IPS DF 6.9 (cell line): ENCODE measurements at regions not wholly inside any gene's neighbourhood (a gene's known extent, or its start where the extent isn't known, plus 50 kb on each side); places are given as distances from the start of the nearest gene placed in this dataset.
"Not testable (repeated sequence)": the region's sequence is repeated elsewhere in the genome, so short reads cannot be mapped to it uniquely, and the experiment has no call there.

Source experiments
- DNase-seq: peaks from one replicate; pipeline ENCODE4 v3.0.0-alpha.2; 2013; ENCODE audit warnings: low read depth, low spot score
- H3K27ac ChIP-seq: one replicate; pipeline ENCODE4 v1.5.1; 2013; ENCODE audit warnings: low read length, control low read depth
- H3K27me3 ChIP-seq: 2 replicates; pipeline ENCODE4 v1.6.1; 2013; ENCODE audit warnings: mild to moderate bottlenecking, low read length; ENCODE audit not compliant: control insufficient read depth, insufficient read depth
- H3K36me3 ChIP-seq: 2 replicates; pipeline ENCODE4 v1.6.1; 2013; ENCODE audit warnings: low read length; ENCODE audit not compliant: control insufficient read depth, insufficient read depth
- H3K4me1 ChIP-seq: 2 replicates; pipeline ENCODE4 v1.6.1; 2013; ENCODE audit warnings: low read length; ENCODE audit not compliant: control insufficient read depth, insufficient read depth
- H3K4me3 ChIP-seq: 2 replicates; pipeline ENCODE4 v1.5.1; 2013; ENCODE audit warnings: mild to moderate bottlenecking, low read length
- H3K9me3 ChIP-seq: 2 replicates; pipeline ENCODE4 v1.6.1; 2013; ENCODE audit warnings: low read length, inconsistent platforms; ENCODE audit not compliant: control insufficient read depth, insufficient read depth
- WGBS: extraction: QIAGEN DNeasy Blood & Tissue Kit; methylation state at CpG from one replicate; pipeline ENCODE4 v1.1.7; 2013; ENCODE audit warnings: mixed read lengths, missing lambda C conversion rate; ENCODE audit not compliant: insufficient read length, insufficient coverage; 5-methylcytosine and 5-hydroxymethylcytosine counted together

DNA sequence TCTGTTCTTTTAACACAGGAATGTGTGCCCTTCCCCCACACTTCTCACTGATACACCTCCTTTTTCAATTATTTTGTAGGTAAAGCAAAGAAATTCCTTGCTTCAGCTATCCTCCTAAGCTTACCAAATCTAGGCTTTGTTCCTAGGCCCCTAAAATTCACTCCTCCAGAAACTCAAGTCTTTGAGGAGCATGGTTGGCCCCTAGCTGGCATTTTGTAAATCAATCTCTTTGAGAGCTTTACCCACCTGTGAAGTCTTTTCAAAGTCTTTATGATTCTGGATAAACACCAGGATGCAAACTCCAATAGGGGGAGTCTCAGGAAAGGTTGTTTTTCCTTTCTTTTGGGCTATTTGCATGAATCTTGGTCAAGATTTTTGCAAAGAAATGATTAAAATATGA is 82.9 kb upstream of the ZNF644 start:
- no peaks in the 10 kb centered on the region for H3K27me3 ChIP-seq
- H3K4me3 ChIP-seq, result no peak overlapping the region
- H3K4me1 ChIP-seq, result 0 out of 2 replicates have a peak, but pooled peaks cover 3% of the 10 kb centered on the region
- peak overlapping the region; percentile 30 for H3K27ac ChIP-seq
- no peak for DNase-seq
- no peaks in the 10 kb centered on the region for H3K9me3 ChIP-seq
- no peaks in the 10 kb centered on the region for H3K36me3 ChIP-seq

DNA sequence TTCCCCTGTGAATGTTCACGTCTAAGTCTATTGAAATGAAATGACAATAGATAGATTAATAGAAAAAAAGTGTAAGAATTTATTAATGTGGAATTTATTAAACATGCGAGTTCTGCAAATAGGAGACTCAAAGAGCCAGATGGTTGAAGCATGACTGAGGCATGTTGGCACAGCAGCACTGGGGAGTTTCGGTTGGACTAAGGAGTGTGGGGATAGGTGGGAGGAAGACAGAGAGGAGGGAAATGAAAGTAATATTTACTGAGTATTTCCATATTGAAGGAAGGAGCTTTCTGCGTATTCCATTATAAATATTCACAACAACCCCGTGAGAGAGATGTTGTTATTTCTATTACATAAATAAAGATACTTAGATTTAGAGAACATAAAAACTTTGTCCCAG is 79.5 kb upstream of the ZNF644 start:
- Histone ChIP-seq H3K27me3 (no peaks in the 10 kb centered on the region), H3K4me3 (no peak overlapping the region), H3K9me3 (no peaks in the 10 kb centered on the region), H3K36me3 (no peaks in the 10 kb centered on the region), H3K27ac (no peak overlapping the region), H3K4me1 (peaks cover 5% of the 10 kb centered on the region; the same call in 1 of the 2 replicates)
- WGBS, result 100% methylated on average over 2 of the region's 5 CpGs
- DNase-seq, result no peak

DNA sequence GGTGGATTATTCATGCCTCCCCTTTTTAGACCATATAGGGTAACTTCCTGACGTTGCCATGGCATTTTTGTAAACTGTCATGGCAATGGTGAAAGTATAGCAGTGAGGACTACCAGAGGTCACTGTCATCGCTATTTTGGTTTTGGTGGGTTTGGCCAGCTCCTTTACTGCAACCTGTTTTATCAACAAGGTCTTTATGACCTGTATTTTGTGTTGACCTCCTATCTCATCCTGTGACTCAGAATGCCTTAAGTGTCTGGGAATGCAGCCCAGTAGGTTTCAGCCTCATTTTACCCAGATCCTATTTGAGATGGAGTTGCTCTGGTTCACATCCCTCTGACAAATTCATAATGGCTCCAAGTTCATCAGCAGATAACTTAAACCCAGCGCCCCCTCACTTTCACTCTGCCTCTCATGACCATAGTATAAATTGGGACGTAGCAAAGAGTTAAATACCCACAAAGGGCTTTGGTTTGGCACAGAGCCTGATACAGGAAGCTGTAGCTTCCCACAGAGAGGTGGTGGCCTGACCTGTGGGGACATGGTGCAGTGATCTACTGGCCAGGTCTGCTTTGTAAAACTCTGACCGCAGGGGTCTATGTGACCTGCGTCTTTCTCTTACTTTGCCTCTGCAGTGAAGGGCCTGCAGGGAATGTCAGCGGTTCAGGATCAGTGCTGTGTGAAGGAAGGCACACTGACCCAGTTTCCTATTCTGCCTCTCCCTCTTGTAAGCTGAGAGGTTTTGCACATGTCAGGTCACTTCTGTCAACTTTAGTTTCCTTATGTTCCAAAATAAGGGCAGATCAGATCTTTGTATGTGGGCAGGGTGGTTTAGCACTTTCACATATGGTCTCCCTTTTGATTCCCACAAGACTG is 78.1 kb upstream of the ZNF644 start:
- peaks cover 5% of the 10 kb centered on the region; the same call in 1 of the 2 replicates for H3K4me1 ChIP-seq
- no peaks in the 10 kb centered on the region for H3K9me3 ChIP-seq
- no peak for DNase-seq
- H3K4me3 ChIP-seq, result no peak overlapping the region
- no peaks in the 10 kb centered on the region for H3K36me3 ChIP-seq
- no peak overlapping the region for H3K27ac ChIP-seq
- H3K27me3 ChIP-seq, result no peaks in the 10 kb centered on the region
- WGBS, result no CpG with 5 or more reads among the region's 7 CpGs

DNA sequence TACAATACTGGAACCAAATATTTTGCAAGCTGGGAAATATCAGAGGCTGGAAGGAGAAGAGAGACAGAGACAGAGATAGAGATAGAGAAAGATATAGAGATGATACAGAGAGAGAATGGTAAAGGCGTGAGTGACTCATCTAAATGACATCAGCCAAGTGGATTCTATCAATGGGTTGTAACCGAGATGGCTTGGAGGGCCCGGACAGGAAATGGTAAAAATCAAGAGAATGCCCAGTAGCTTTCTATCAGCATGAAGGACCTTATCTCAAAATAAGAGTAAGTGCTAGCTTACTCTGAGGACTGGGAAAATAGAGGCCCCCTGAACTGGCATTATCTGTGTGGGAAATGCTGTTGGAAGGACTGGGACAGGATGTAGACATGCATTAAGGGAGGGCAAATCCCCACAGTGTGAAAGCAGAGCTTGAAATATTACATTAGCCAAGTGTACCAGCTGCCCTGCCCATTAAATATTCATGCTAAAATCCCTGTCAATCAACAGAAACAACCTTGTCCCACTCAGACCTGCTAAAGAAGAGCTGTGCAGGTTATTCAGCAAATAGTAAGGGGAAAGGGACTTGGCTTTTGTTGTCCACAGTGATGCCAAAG is 76.6 kb upstream of the ZNF644 start:
- no peak for DNase-seq
- no peaks in the 10 kb centered on the region for H3K9me3 ChIP-seq
- H3K4me1 ChIP-seq, result peaks cover 5% of the 10 kb centered on the region; the same call in 1 of the 2 replicates
- H3K4me3 ChIP-seq, result no peak overlapping the region
- no peaks in the 10 kb centered on the region for H3K36me3 ChIP-seq
- no CpG with 5 or more reads among the region's 3 CpGs for WGBS
- H3K27me3 ChIP-seq, result no peaks in the 10 kb centered on the region
- no peak overlapping the region for H3K27ac ChIP-seq

DNA sequence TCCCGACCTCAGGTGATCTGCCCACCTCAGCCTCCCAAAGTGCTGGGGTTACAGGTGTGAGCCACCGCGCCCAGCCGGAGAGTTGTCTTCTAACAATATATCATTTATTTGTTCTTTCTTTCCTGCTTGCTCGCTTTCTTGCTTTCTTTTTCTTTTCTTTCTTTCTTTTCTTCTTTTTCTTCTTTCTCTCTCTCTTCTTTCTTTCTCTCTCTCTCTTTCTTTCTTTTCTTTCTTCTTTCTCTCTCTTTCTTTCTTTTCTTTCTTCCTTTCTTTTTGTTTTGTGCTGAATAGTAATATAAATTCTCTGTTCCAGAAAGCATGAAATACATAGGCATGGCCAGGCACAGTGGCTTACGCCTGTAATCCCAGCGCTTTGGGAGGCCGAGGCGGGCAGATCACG is 73.5 kb upstream of the ZNF644 start:
- DNase-seq, H3K4me1 ChIP-seq, H3K4me3 ChIP-seq, H3K27me3 ChIP-seq, H3K36me3 ChIP-seq, H3K27ac ChIP-seq, H3K9me3 ChIP-seq: not testable (repeated sequence)
- no CpG with 5 or more reads among the region's 10 CpGs for WGBS

DNA sequence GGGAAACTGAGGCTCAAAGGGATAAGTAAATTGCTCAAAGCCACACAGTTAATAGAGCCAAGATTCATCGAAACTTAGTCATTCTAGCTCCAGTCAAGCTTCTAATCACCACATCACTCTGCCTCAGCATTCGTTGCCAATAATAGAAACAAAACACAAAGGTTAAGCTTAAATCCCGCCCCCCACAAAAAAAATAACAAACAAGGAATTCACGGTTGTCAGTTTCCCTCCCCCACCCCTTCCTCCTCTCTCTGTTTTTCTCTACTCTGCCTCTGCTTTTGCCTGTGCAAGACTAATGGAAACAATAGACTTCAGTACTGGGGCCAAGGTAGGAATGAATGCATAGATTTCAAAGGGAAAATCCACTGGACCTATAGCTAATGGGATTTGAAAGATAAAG is 70.7 kb upstream of the ZNF644 start:
- no peaks in the 10 kb centered on the region for H3K36me3 ChIP-seq
- no peaks in the 10 kb centered on the region for H3K4me1 ChIP-seq
- DNase-seq, result no peak
- H3K4me3 ChIP-seq, result no peak overlapping the region
- H3K9me3 ChIP-seq, result no peaks in the 10 kb centered on the region; the same call in 1 of the 2 replicates
- no CpG with 5 or more reads among the region's 4 CpGs for WGBS
- H3K27ac ChIP-seq, result no peak overlapping the region
- no peaks in the 10 kb centered on the region for H3K27me3 ChIP-seq

DNA sequence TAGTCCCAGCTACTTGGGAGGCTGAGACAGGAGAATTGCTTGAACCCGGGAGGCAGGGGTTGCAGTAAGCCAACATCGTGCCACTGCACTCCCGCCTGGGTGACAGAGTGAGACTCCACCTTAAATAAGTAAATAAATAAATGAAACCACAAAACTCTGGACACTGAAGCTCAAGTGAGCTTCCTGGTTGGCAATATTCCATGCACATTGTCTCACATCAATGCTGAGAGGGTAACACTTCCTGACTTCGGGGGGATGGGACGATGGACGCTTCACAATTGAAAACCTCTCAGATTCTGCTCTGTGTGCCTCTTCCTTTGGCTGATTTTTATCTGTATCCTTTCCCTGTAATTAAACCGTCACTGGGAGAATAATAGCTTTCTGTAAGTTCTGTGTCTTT is 70.0 kb upstream of the ZNF644 start:
- no peak overlapping the region for H3K4me3 ChIP-seq
- no peaks in the 10 kb centered on the region; the same call in 1 of the 2 replicates for H3K9me3 ChIP-seq
- no CpG with 5 or more reads among the region's 7 CpGs for WGBS
- H3K36me3 ChIP-seq, result no peaks in the 10 kb centered on the region
- no peak for DNase-seq
- H3K4me1 ChIP-seq, result no peaks in the 10 kb centered on the region
- no peaks in the 10 kb centered on the region for H3K27me3 ChIP-seq
- no peak overlapping the region for H3K27ac ChIP-seq

DNA sequence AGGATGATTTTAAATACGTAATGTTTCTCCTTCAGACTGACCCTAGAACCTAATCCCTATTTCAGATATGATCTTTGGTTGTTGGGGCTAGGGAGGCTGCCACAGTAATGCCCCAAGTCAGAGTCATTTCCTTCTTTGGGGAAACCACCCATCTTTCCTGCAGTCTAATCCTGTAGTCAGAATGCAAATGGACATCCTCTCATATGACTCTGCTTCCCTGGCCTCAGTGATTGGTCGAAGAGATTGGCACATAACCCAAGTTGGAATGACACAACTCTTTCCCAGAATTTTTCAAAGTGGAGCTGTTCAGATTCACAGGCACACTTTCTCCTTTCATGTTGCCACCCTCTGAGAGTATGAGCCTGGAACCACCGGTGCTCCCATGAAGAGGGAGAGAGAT is 58.8 kb upstream of the ZNF644 start:
- no peaks in the 10 kb centered on the region for H3K36me3 ChIP-seq
- no peak for DNase-seq
- H3K4me1 ChIP-seq, result peaks cover 1% of the 10 kb centered on the region; the same call in 1 of the 2 replicates
- WGBS, result no CpG with 5 or more reads among the region's 3 CpGs
- no peaks in the 10 kb centered on the region for H3K9me3 ChIP-seq
- no peak overlapping the region for H3K27ac ChIP-seq
- H3K27me3 ChIP-seq, result no peaks in the 10 kb centered on the region
- H3K4me3 ChIP-seq, result no peak overlapping the region

DNA sequence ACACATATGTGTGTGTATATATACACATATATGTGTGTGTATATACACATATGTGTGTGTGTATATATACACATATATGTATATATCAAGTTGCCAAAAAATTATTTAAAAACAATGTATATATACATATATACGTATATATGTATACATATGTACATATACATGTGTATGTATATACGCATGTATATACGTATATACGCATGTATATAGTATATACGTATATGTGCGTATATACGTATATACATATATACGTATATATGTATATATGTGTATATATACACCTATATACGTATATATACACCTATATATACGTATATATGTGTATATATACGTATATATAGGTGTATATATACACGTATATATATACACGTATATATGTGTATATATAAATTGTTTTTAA is 57.0 kb upstream of the ZNF644 start:
- no peaks in the 10 kb centered on the region for H3K4me1 ChIP-seq
- H3K4me3 ChIP-seq, result no peak overlapping the region
- no peaks in the 10 kb centered on the region for H3K36me3 ChIP-seq
- no CpG with 5 or more reads among the region's 13 CpGs for WGBS
- no peaks in the 10 kb centered on the region for H3K27me3 ChIP-seq
- no peaks in the 10 kb centered on the region for H3K9me3 ChIP-seq
- no peak for DNase-seq
- H3K27ac ChIP-seq, result no peak overlapping the region

DNA sequence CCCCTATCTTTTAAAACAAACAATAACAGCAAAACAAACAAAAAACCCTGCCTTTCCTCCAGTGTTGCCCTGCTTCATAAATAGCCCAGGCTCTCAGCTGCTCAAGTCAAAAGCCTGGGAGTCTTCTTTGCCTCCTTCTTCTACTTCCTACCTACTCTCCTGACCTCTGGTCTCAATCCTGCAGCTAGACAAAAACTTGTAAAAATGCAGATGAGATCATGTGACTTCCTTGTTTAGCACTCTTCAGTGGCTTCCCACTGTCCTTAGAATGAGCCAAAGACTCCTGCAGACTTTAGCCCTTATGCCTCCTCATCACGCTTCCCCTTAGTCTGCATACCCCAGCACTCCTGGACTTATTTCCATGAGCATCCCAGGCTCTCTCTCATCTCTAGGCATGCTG is 55.0 kb upstream of the ZNF644 start:
- Histone ChIP-seq H3K4me1 (no peaks in the 10 kb centered on the region), H3K27ac (no peak overlapping the region), H3K4me3 (no peak overlapping the region), H3K27me3 (no peaks in the 10 kb centered on the region), H3K36me3 (no peaks in the 10 kb centered on the region), H3K9me3 (no peaks in the 10 kb centered on the region)
- no peak for DNase-seq
- WGBS, result no CpG with 5 or more reads among the region's 1 CpG
